Heart left ventricle (tissue), 13 donors: ENCODE measurements at regions not wholly inside any gene's neighbourhood (a gene's known extent, or its start where the extent isn't known, plus 50 kb on each side); places are given as distances from the start of the nearest gene placed in this dataset.

Experiments
- CTCF ChIP-seq, 12 donors: fragments of 200-600 bp; sonication (generic) in 4 of 12; IDR thresholded peaks; one replicate each; pipeline versions ENCODE4 v1.5.0 to v1.8.0; 2018 to 2022; ENCODE audit warnings: antibody characterized with exemption in 12 of 12, mild to moderate bottlenecking in 5 of 12
- POLR2A ChIP-seq, 2 donors: fragments of 450-650 bp; IDR thresholded peaks; one replicate each; pipeline ENCODE4 v1.6.1; 2017; ENCODE audit warnings: antibody characterized with exemption in 2 of 2, mild to moderate bottlenecking in 2 of 2, moderate library complexity in 2 of 2
- donor health status: ischemic (EF 13 %, LVEDD 7.1; RV severe dilation, severe dysfunction).
- donor health status: DM: no; HTN: yes; CAD: no.
- donor health status: DM: no; HTN: no; CAD: no.
- donor health status: ischemic (EF 25% LVEDD 6.9; RV normal size, moderate dysfunction).
- donor health status: ischemic (EF 25% LVEDD 5.7; RV mildly dilated, moderate dysfunction).
- donor health status: ischemic (EF 35%, LVEDD 5.7; RV mildly dilated, moderate dysfunction).
- donor health status: nonischemic (EF 11% LVEDD 7.7; RV severe dilation, severe dysfunction).
- donor health status: DM: yes; HTN: yes; CAD: no.
- donor health status: PGD.
- donor health status: ischemic (EF 29% LVEDD 5.4; RV normal size, mild dysfunction).
- donor health status: nonischemic (EF 23%, LVEDD 6.1; RV moderate dilation, normal function).

GRCh38 chr1:147491098-147491497 lies 50.2 kb upstream of the BCL9 start:
- no peak for TF ChIP-seq CTCF (IDR thresholded peaks at IDR 0.05)
- no peak for TF ChIP-seq POLR2A (IDR thresholded peaks at IDR 0.05)
